Retinal pigment epithelial cell (primary cell): ENCODE measurements at regions not wholly inside any gene's neighbourhood (a gene's known extent, or its start where the extent isn't known, plus 50 kb on each side); places are given as distances from the start of the nearest gene placed in this dataset.

Source experiments
- DNase-seq: peaks from one replicate; pipeline ENCODE4 v3.0.0-alpha.2; 2010; ENCODE audit warnings: low read depth
- H3K4me3 ChIP-seq: 2 replicates; pipeline ENCODE4 v1.5.1; 2011; ENCODE audit warnings: mild to moderate bottlenecking, low read length, control low read depth, moderate library complexity
- CTCF ChIP-seq: conservative IDR thresholded peaks from 2 replicates; pipeline ENCODE4 v1.5.1; 2011; ENCODE audit warnings: low read depth, low read length, control low read depth, inconsistent platforms

- TF ChIP-seq CTCF: no peak
Observed at GRCh38 chr1:219669556-219669955, 56.7 kb upstream of the ZC3H11B start.

GRCh38 chr1:219669042-219669441 is 56.1 kb upstream of the ZC3H11B start:
- H3K4me3 ChIP-seq: no peak overlapping the region
- TF ChIP-seq CTCF: no peak
- DNase-seq: no peak

More at GRCh38 chr1:219669556-219669955, 56.7 kb upstream of the ZC3H11B start:
- no peak overlapping the region for H3K4me3 ChIP-seq
- no peak for DNase-seq

GRCh38 chr1:219668446-219668845 is 55.5 kb upstream of the ZC3H11B start:
- TF ChIP-seq CTCF: no peak
- no peak overlapping the region for H3K4me3 ChIP-seq
- no peak for DNase-seq

GRCh38 chr1:219666242-219666641 is 53.3 kb upstream of the ZC3H11B start:
- no peak for TF ChIP-seq CTCF
- DNase-seq: no peak
- H3K4me3 ChIP-seq: no peak overlapping the region

GRCh38 chr1:219665089-219665488 is 52.2 kb upstream of the ZC3H11B start:
- no peak for TF ChIP-seq CTCF
- H3K4me3 ChIP-seq: no peak overlapping the region

GRCh38 chr1:219664310-219665029 is 51.6 kb upstream of the ZC3H11B start:
- H3K4me3 ChIP-seq: no peak overlapping the region
- DNase-seq: no peak
- TF ChIP-seq CTCF: no peak

More at GRCh38 chr1:219665089-219665488, 52.2 kb upstream of the ZC3H11B start:
- no peak for DNase-seq
